ENCODE measurements at regions not wholly inside any gene's neighbourhood (a gene's known extent, or its start where the extent isn't known, plus 50 kb on each side); places are given as distances from the start of the nearest gene placed in this dataset.

DNA sequence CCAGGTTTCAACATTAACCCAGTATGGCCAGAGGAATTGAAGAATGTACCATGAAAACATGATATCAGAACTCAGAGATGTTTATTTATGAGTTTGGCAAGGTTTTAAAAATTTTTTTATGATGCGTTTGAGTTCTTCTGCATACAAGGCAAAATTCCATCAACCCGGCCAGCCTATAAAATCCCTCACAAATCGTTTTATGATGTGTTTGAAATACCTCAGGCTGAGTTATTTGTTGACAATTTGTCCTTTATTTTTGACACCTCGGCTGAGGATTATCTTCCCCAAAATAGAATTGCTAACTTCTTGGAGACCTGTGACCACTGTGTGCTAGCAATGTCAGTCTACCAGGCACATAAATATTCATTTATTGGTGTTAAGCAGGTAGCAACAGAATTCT is 91.9 kb upstream of the SLC24A3 start:
- no peak overlapping the region for H3K4me2 ChIP-seq (ENCODE audit: low read depth, low read length, poor library complexity, severe bottlenecking)
- no peak overlapping the region for H3K9ac ChIP-seq (ENCODE audit: low read depth, low read length, poor library complexity, severe bottlenecking)
- no peaks in the 10 kb centered on the region for H3F3A ChIP-seq (ENCODE audit: low read depth)
- no peaks in the 10 kb centered on the region for H4K20me1 ChIP-seq (ENCODE audit: insufficient read depth, low read length, poor library complexity, severe bottlenecking)
- no peaks in the 10 kb centered on the region for H3K9me3 ChIP-seq (ENCODE audit: insufficient read depth, low read depth, low read length)
- no peaks in the 10 kb centered on the region for H3K79me2 ChIP-seq (ENCODE audit: insufficient read depth, low read length)
- H2AFZ ChIP-seq (ENCODE audit: low read length), result no peak overlapping the region
- H3K36me3 ChIP-seq (ENCODE audit: insufficient read depth, low read length), result no peaks in the 10 kb centered on the region
- no peaks in the 10 kb centered on the region for H3K9me2 ChIP-seq (replicated peaks; ENCODE audit: low read depth, low read length)
- no peak for TF ChIP-seq EZH2phosphoT487 (IDR thresholded peaks at IDR 0.05; ENCODE audit: borderline replicate concordance)
- TF ChIP-seq, protein P1, sequence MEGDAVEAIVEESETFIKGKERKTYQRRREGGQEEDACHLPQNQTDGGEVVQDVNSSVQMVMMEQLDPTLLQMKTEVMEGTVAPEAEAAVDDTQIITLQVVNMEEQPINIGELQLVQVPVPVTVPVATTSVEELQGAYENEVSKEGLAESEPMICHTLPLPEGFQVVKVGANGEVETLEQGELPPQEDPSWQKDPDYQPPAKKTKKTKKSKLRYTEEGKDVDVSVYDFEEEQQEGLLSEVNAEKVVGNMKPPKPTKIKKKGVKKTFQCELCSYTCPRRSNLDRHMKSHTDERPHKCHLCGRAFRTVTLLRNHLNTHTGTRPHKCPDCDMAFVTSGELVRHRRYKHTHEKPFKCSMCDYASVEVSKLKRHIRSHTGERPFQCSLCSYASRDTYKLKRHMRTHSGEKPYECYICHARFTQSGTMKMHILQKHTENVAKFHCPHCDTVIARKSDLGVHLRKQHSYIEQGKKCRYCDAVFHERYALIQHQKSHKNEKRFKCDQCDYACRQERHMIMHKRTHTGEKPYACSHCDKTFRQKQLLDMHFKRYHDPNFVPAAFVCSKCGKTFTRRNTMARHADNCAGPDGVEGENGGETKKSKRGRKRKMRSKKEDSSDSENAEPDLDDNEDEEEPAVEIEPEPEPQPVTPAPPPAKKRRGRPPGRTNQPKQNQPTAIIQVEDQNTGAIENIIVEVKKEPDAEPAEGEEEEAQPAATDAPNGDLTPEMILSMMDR (conservative IDR thresholded peaks at IDR 0.05; ENCODE audit: low read length), result no peak
- no peaks in the 10 kb centered on the region for H3K4me1 ChIP-seq (ENCODE audit: insufficient read depth, low read length, poor library complexity, severe bottlenecking)
- no peaks in the 10 kb centered on the region for H3K27me3 ChIP-seq (ENCODE audit: insufficient read depth, low read length, poor library complexity, severe bottlenecking)
- no peak overlapping the region for H3K4me3 ChIP-seq (ENCODE audit: low read length, poor library complexity, severe bottlenecking)

DNA sequence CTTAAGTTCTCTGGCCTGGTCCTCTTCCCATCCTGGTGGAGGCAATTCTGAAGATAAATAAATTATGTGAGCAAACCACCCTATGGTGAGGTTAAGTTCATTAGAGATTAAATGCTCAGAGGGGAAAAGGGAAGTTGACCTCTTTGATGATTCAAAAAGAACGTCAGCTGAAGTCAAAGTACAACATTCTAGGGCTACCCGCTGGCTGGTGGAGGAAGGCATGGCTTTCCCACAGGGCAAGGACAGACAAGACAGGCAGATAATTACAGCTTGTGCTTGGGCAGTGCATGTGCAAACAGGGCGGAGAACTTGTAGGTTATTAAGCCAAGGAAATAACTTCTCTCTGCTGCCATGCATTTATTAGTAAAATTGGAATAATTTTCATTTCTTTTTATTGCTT is 91.0 kb upstream of the SLC24A3 start:
- Histone ChIP-seq H3K4me1 (ENCODE audit: insufficient read depth, low read length, poor library complexity, severe bottlenecking) (no peaks in the 10 kb centered on the region), H3F3A (ENCODE audit: low read depth) (no peaks in the 10 kb centered on the region), H2AFZ (ENCODE audit: low read length) (no peak overlapping the region), H3K27me3 (ENCODE audit: insufficient read depth, low read length, poor library complexity, severe bottlenecking) (no peaks in the 10 kb centered on the region), H3K4me3 (ENCODE audit: low read length, poor library complexity, severe bottlenecking) (no peak overlapping the region), H3K9me2 (replicated peaks; ENCODE audit: low read depth, low read length) (no peaks in the 10 kb centered on the region), H3K36me3 (ENCODE audit: insufficient read depth, low read length) (no peaks in the 10 kb centered on the region), H3K79me2 (ENCODE audit: insufficient read depth, low read length) (no peaks in the 10 kb centered on the region), H3K9ac (ENCODE audit: low read depth, low read length, poor library complexity, severe bottlenecking) (no peak overlapping the region), H3K9me3 (ENCODE audit: insufficient read depth, low read depth, low read length) (no peaks in the 10 kb centered on the region), H4K20me1 (ENCODE audit: insufficient read depth, low read length, poor library complexity, severe bottlenecking) (no peaks in the 10 kb centered on the region), H3K4me2 (ENCODE audit: low read depth, low read length, poor library complexity, severe bottlenecking) (no peak overlapping the region)
- no peak for TF ChIP-seq EZH2phosphoT487 (IDR thresholded peaks at IDR 0.05; ENCODE audit: borderline replicate concordance)
- TF ChIP-seq, protein P1 (conservative IDR thresholded peaks at IDR 0.05; ENCODE audit: low read length), result no peak

DNA sequence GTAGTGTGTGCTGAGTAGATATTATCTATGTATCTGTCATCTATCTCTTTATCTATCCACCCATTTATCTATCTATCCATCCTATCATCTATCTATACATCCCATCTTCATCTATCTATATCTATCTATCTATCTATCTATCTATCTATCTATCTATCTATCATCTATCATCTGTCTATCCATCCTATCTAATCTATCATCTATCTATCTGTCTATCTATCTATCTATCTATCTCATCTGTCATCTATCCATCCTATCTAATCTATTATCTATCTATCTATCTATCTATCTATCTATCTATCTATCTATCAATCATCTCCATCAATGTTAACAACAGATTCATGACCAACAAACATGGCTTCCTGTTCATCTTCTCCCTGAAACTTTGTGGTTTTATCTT is 90.5 kb upstream of the SLC24A3 start:
- TF ChIP-seq EZH2phosphoT487 (IDR thresholded peaks at IDR 0.05; ENCODE audit: borderline replicate concordance), result no peak
- TF ChIP-seq, protein P1 (conservative IDR thresholded peaks at IDR 0.05; ENCODE audit: low read length), result no peak
- Histone ChIP-seq H4K20me1 (ENCODE audit: insufficient read depth, low read length, poor library complexity, severe bottlenecking) (no peaks in the 10 kb centered on the region), H2AFZ (ENCODE audit: low read length) (no peak overlapping the region), H3F3A (ENCODE audit: low read depth) (no peaks in the 10 kb centered on the region), H3K27me3 (ENCODE audit: insufficient read depth, low read length, poor library complexity, severe bottlenecking) (no peaks in the 10 kb centered on the region), H3K9me3 (ENCODE audit: insufficient read depth, low read depth, low read length) (no peaks in the 10 kb centered on the region), H3K9me2 (replicated peaks; ENCODE audit: low read depth, low read length) (no peaks in the 10 kb centered on the region), H3K36me3 (ENCODE audit: insufficient read depth, low read length) (no peaks in the 10 kb centered on the region), H3K9ac (ENCODE audit: low read depth, low read length, poor library complexity, severe bottlenecking) (no peak overlapping the region), H3K4me2 (ENCODE audit: low read depth, low read length, poor library complexity, severe bottlenecking) (no peak overlapping the region), H3K79me2 (ENCODE audit: insufficient read depth, low read length) (no peaks in the 10 kb centered on the region), H3K4me1 (ENCODE audit: insufficient read depth, low read length, poor library complexity, severe bottlenecking) (no peaks in the 10 kb centered on the region), H3K4me3 (ENCODE audit: low read length, poor library complexity, severe bottlenecking) (no peak overlapping the region)

Data from Loucy (cell line).